Thyroid gland (tissue), 4 donors: ENCODE measurements at regions not wholly inside any gene's neighbourhood (a gene's known extent, or its start where the extent isn't known, plus 50 kb on each side); places are given as distances from the start of the nearest gene placed in this dataset.

Experiments used
- POLR2A ChIP-seq, 2 donors: fragments of 450-650 bp; IDR thresholded peaks; one replicate each; pipeline ENCODE4 v1.6.1; 2017; ENCODE audit warnings: antibody characterized with exemption in 2 of 2, mild to moderate bottlenecking in 2 of 2, moderate library complexity in 1 of 2
- TF ChIP-seq, protein P1 (sequence below), 6 experiments: fragments of 200-600 bp in 3 of 6; fragments of 450-650 bp in 3 of 6; sonication (generic) in 3 of 6; IDR thresholded peaks; one replicate each; pipeline ENCODE4 v1.5.1; 2016 to 2019; ENCODE audit warnings: antibody characterized with exemption in 6 of 6, mild to moderate bottlenecking in 2 of 6, inconsistent platforms in 1 of 6, moderate library complexity in 1 of 6

GRCh38 chr5:8019719-8020218, 150.8 kb downstream of the MTRR start:
- no peak for TF ChIP-seq POLR2A (IDR thresholded peaks at IDR 0.05)
- TF ChIP-seq, protein P1, sequence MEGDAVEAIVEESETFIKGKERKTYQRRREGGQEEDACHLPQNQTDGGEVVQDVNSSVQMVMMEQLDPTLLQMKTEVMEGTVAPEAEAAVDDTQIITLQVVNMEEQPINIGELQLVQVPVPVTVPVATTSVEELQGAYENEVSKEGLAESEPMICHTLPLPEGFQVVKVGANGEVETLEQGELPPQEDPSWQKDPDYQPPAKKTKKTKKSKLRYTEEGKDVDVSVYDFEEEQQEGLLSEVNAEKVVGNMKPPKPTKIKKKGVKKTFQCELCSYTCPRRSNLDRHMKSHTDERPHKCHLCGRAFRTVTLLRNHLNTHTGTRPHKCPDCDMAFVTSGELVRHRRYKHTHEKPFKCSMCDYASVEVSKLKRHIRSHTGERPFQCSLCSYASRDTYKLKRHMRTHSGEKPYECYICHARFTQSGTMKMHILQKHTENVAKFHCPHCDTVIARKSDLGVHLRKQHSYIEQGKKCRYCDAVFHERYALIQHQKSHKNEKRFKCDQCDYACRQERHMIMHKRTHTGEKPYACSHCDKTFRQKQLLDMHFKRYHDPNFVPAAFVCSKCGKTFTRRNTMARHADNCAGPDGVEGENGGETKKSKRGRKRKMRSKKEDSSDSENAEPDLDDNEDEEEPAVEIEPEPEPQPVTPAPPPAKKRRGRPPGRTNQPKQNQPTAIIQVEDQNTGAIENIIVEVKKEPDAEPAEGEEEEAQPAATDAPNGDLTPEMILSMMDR (IDR thresholded peaks at IDR 0.05), result no peak
